Ishikawa (cell line): ENCODE measurements at regions not wholly inside any gene's neighbourhood (a gene's known extent, or its start where the extent isn't known, plus 50 kb on each side); places are given as distances from the start of the nearest gene placed in this dataset.

Source experiments
- CEBPB ChIP-seq: IDR thresholded peaks from 2 replicates; pipeline ENCODE4 v1.6.1; 2012
- CREB1 ChIP-seq: IDR thresholded peaks from 2 replicates; pipeline ENCODE4 v1.6.1; 2012; ENCODE audit warnings: low read depth
- EGR1 ChIP-seq: IDR thresholded peaks from 2 replicates; pipeline ENCODE4 v1.6.1; 2012
- EP300 ChIP-seq: IDR thresholded peaks from 2 replicates; pipeline ENCODE4 v1.6.1; 2012; ENCODE audit warnings: borderline replicate concordance
- FOXM1 ChIP-seq: IDR thresholded peaks from 2 replicates; pipeline ENCODE4 v1.6.1; 2012; ENCODE audit warnings: low read depth, borderline replicate concordance
- NFIC ChIP-seq: IDR thresholded peaks from 2 replicates; pipeline ENCODE4 v1.6.1; 2012
- RAD21 ChIP-seq: IDR thresholded peaks from 2 replicates; pipeline ENCODE4 v1.6.1; 2012; ENCODE audit warnings: low read depth
- TAF1 ChIP-seq: IDR thresholded peaks from 2 replicates; pipeline ENCODE4 v1.6.1; 2012; ENCODE audit warnings: low read depth, mild to moderate bottlenecking
- TCF12 ChIP-seq: IDR thresholded peaks from 2 replicates; pipeline ENCODE4 v1.6.1; 2012; ENCODE audit warnings: low read depth
- TEAD4 ChIP-seq: IDR thresholded peaks from 2 replicates; pipeline ENCODE4 v1.6.1; 2012
- YY1 ChIP-seq: IDR thresholded peaks from 2 replicates; pipeline ENCODE4 v1.6.1; 2012; ENCODE audit warnings: low read depth
- ZBTB7A ChIP-seq: IDR thresholded peaks from 2 replicates; pipeline ENCODE4 v1.6.1; 2012; ENCODE audit warnings: low read depth
- TF ChIP-seq, protein P1 (sequence below): IDR thresholded peaks from 2 replicates; pipeline ENCODE4 v1.6.1; 2012
- TF ChIP-seq, protein P2 (sequence below): IDR thresholded peaks from 2 replicates; pipeline ENCODE4 v1.6.1; 2012
- TF ChIP-seq, protein P3 (sequence below): IDR thresholded peaks from 2 replicates; pipeline ENCODE4 v1.6.1; 2012; ENCODE audit warnings: low read depth, mild to moderate bottlenecking

DNA sequence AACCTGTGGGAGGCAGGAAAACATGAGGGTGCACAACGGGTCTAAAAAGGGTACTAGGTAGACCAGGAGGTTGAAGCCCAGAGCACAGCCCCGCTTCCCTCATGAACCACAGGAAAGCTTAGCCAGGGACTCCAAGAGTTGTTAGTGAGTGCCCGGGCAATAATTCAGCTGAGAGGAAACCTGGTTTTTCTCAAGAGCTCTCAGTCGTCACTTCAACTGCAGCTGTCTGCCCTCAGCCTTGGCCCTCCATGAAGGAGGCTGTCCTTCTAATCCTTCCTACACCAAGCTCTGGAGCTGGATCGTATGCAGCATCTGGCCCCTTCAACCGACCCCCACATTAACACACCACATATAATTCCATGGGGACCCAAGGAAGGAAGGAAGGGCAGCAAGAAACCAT is 77.0 kb upstream of the BACE2 start:
- TF ChIP-seq FOXM1 = no peak
- no peak for TF ChIP-seq CREB1
- TF ChIP-seq YY1 = no peak
- TF ChIP-seq TAF1 = no peak
- TF ChIP-seq, protein P1, sequence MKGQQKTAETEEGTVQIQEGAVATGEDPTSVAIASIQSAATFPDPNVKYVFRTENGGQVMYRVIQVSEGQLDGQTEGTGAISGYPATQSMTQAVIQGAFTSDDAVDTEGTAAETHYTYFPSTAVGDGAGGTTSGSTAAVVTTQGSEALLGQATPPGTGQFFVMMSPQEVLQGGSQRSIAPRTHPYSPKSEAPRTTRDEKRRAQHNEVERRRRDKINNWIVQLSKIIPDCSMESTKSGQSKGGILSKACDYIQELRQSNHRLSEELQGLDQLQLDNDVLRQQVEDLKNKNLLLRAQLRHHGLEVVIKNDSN = no peak
- TF ChIP-seq ZBTB7A = no peak
- TF ChIP-seq, protein P2, sequence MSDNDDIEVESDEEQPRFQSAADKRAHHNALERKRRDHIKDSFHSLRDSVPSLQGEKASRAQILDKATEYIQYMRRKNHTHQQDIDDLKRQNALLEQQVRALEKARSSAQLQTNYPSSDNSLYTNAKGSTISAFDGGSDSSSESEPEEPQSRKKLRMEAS = no peak
- TF ChIP-seq, protein P3, sequence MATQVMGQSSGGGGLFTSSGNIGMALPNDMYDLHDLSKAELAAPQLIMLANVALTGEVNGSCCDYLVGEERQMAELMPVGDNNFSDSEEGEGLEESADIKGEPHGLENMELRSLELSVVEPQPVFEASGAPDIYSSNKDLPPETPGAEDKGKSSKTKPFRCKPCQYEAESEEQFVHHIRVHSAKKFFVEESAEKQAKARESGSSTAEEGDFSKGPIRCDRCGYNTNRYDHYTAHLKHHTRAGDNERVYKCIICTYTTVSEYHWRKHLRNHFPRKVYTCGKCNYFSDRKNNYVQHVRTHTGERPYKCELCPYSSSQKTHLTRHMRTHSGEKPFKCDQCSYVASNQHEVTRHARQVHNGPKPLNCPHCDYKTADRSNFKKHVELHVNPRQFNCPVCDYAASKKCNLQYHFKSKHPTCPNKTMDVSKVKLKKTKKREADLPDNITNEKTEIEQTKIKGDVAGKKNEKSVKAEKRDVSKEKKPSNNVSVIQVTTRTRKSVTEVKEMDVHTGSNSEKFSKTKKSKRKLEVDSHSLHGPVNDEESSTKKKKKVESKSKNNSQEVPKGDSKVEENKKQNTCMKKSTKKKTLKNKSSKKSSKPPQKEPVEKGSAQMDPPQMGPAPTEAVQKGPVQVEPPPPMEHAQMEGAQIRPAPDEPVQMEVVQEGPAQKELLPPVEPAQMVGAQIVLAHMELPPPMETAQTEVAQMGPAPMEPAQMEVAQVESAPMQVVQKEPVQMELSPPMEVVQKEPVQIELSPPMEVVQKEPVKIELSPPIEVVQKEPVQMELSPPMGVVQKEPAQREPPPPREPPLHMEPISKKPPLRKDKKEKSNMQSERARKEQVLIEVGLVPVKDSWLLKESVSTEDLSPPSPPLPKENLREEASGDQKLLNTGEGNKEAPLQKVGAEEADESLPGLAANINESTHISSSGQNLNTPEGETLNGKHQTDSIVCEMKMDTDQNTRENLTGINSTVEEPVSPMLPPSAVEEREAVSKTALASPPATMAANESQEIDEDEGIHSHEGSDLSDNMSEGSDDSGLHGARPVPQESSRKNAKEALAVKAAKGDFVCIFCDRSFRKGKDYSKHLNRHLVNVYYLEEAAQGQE = no peak

DNA sequence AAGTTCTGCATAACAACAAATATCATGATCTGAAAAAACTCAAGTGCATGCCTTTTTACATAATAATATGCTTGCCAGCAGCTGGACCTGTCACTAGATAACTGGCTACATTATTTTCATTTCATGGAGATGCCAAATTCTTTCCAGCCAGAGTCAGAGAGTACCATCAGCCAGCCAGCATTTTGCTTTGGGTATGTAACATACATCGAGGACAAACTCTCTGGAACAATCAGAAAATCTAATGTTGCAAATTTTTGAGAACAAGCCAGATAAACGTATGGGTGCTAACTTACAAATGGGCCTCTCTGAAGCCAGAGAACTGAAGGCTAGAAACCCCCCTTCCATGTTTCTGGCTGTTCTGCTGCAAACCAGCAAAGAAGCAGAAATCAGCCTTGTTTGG is 76.3 kb upstream of the BACE2 start:
- TF ChIP-seq RAD21 (no peak), CEBPB (no peak), NFIC (no peak), CREB1 (no peak), EP300 (no peak), EGR1 (no peak), TEAD4 (no peak), TCF12 (no peak)
- TF ChIP-seq, protein P1 = no peak
- TF ChIP-seq, protein P2 = no peak
- TF ChIP-seq, protein P3 = no peak

DNA sequence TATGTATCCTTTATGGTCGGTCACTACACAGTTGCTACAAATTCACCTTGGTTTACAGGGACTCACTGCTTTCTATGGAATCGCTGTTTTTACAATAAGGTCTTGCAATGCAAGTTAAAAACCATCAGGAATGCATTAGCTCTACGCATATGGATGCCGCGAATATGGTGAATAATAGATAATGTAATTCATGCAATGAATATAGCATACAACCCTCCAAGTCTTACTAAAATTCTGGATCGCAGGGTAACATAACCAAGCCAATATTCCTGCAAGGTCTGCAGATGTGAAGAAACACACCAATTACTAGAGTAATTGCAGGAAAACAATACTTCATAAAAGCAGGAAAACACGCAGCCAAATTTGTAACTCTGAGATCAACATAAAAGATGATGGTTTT is 75.6 kb upstream of the BACE2 start:
- no peak for TF ChIP-seq TAF1
- TF ChIP-seq ZBTB7A = no peak
- TF ChIP-seq, protein P1 = no peak
- TF ChIP-seq YY1 = no peak
- TF ChIP-seq, protein P2 = no peak
- no peak for TF ChIP-seq TCF12
- TF ChIP-seq EP300 = no peak
- no peak for TF ChIP-seq RAD21
- TF ChIP-seq CREB1 = no peak
- TF ChIP-seq CEBPB = no peak
- TF ChIP-seq FOXM1 = no peak
- no peak for TF ChIP-seq NFIC
- TF ChIP-seq, protein P3 = no peak

DNA sequence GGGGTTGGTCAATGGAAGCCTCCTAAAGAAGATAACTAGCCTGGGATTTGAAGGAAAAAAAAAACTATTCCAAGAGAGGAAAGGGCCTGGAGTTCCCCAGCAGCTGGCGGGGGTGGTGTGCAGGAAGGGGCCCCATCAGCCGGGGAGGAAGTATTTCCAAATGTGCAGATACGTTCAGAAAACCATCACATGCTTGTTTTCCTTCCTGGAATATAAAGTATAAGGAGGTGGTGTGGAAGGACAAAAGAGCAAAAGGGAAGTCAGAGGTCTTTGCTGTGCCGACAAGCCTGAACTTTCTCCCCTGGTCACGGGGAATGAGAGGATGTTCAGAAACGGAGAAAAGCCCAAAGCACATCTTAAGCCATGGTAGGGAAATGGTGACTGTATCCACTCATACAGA is 72.0 kb upstream of the BACE2 start:
- TF ChIP-seq NFIC = no peak
- TF ChIP-seq FOXM1 = no peak
- TF ChIP-seq EGR1 = no peak
- TF ChIP-seq, protein P2 = no peak
- no peak for TF ChIP-seq ZBTB7A
- no peak for TF ChIP-seq RAD21
- TF ChIP-seq, protein P1 = no peak
- TF ChIP-seq TCF12 = no peak
- TF ChIP-seq TEAD4 = no peak
- TF ChIP-seq CEBPB = no peak
